AG04449 (cell line): ENCODE measurements at regions not wholly inside any gene's neighbourhood (a gene's known extent, or its start where the extent isn't known, plus 50 kb on each side); places are given as distances from the start of the nearest gene placed in this dataset.

Experiments used
- CTCF ChIA-PET: fragments of 350-600 bp; formaldehyde crosslinking; extraction: SDS; loops from one replicate; lab custom pipeline; 2021; ENCODE audit warnings: antibody characterized with exemption; lab: Yijun Ruan, JAX
- POLR2A ChIA-PET: fragments of 400-600, 350-600 bp; formaldehyde crosslinking; extraction: SDS; loops from one replicate; lab custom pipeline; 2020; ENCODE audit warnings: antibody characterized with exemption, inconsistent platforms; lab: Yijun Ruan, JAX
- DNase-seq: peaks from one replicate; pipeline ENCODE4 v3.0.0-alpha.2; 2010; ENCODE audit warnings: low read depth, low spot score
- H3K4me3 ChIP-seq: 2 replicates; pipeline ENCODE4 v1.5.1; 2011; ENCODE audit warnings: low read depth, mild to moderate bottlenecking, control low read depth, low read length
- TF ChIP-seq, protein P1 (sequence below): IDR thresholded peaks from one replicate; pipeline ENCODE4 v1.5.1; 2011; ENCODE audit warnings: mild to moderate bottlenecking, moderate library complexity, low read length, control low read depth, inconsistent platforms; ENCODE audit not compliant: insufficient read depth; ENCODE audit errors: missing control alignments

DNA sequence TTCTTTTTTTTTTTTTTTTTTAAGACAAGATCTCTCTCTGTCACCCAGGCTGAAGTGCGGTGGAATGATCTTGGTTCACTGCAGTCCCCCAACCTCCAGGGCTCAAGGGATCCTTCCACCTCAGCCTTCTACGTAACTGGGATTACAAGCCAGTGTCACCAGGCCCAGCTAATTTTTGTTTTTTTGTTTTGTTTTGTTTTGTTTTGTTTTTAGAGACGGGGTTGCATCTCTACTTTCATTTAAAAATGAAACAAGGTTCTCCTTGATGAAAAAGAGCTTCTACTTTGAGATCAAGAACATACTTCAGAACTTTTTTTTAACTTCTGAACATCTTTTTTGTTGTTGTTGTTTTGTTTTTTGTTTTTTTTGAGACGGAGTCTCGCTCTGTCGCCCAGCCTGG lies 121.7 kb upstream of the PRB2 start:
- DNase-seq, result no peak
- POLR2A ChIA-PET, result no interaction called here
- TF ChIP-seq, protein P1, sequence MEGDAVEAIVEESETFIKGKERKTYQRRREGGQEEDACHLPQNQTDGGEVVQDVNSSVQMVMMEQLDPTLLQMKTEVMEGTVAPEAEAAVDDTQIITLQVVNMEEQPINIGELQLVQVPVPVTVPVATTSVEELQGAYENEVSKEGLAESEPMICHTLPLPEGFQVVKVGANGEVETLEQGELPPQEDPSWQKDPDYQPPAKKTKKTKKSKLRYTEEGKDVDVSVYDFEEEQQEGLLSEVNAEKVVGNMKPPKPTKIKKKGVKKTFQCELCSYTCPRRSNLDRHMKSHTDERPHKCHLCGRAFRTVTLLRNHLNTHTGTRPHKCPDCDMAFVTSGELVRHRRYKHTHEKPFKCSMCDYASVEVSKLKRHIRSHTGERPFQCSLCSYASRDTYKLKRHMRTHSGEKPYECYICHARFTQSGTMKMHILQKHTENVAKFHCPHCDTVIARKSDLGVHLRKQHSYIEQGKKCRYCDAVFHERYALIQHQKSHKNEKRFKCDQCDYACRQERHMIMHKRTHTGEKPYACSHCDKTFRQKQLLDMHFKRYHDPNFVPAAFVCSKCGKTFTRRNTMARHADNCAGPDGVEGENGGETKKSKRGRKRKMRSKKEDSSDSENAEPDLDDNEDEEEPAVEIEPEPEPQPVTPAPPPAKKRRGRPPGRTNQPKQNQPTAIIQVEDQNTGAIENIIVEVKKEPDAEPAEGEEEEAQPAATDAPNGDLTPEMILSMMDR, result no peak
- no peak overlapping the region for H3K4me3 ChIP-seq
- CTCF ChIA-PET, result interaction anchor here (3.2 kb wide), 1 partner anchor 9 kb away, joined by 15 read pairs; no protein-coding TSS in a partner anchor

DNA sequence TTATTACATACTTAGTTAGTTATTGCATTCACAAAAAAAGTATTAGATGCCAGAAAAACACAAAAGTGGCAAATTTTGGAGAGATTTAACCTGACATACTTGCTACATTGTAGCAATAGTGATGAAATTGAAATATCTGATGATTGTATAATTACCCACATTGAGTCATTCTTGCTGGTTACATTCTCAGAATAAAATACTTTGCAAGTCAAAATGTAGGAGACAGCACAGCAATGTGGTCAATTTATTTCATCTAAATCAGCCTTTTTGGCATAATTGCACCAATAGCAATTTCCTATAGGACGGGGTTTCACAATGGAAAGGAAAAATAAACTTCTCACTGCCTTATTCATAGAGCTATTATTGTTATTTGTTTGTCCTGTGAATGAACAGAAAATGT lies 125.0 kb upstream of the ETV6 start:
- ChIA-PET POLR2A (no interaction called here), CTCF (no interaction called here)
- TF ChIP-seq, protein P1, result no peak
- no peak overlapping the region for H3K4me3 ChIP-seq
- DNase-seq, result no peak

GRCh38 chr12:11534064-11534463 lies 115.4 kb upstream of the ETV6 start:
- TF ChIP-seq, protein P1, result no peak
- ChIA-PET POLR2A (no interaction called here), CTCF (no interaction called here)
- no peak overlapping the region for H3K4me3 ChIP-seq
- no peak for DNase-seq

DNA sequence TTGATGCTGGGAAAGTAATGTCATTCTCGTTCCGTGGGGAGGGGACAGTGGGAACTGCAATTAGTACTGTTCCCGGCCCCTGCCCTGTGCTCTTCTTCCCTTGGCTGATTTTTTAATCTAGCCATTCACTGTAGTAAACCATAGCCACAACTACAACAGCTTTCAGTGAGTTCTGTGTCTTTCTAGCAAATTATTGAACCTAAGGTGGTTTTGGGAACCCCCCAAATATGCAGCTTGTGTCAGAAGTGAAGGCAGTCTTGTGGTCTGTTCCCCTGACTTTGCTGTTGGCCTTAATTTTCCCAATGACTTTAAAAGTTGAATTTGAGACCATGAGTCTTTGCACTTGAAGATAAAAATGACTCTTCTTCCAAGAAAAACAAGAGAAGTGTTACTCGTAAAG lies 114.3 kb upstream of the ETV6 start:
- POLR2A ChIA-PET, result no interaction called here
- no peak for DNase-seq
- TF ChIP-seq, protein P1, result no peak
- CTCF ChIA-PET, result no interaction called here
- H3K4me3 ChIP-seq, result no peak overlapping the region

- no peak for DNase-seq
- CTCF ChIA-PET, result no interaction called here
- TF ChIP-seq, protein P1, result no peak
- no peak overlapping the region for H3K4me3 ChIP-seq
- POLR2A ChIA-PET, result no interaction called here
Measured at GRCh38 chr12:11539156-11539555, 110.3 kb upstream of the ETV6 start.

DNA sequence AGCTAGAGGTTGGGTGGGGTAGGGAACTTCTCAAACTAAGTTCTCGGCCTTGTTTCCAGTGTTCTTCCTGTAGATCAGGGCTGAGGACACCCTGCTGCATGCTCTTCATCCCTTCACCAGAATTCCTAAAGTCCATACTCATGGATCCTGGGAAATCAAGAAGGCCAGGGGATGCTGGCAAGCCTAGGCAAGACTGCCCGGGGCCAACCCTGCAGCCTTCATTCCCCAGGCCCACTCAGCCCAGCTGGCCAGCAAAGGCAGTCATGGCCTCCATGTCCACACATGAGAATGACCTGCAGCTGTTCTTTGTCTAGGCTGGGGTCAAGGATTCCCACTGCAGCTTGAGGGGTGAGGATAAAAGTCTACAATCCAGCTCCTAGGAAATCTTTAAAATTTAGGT lies 109.3 kb upstream of the ETV6 start:
- TF ChIP-seq, protein P1, result no peak
- ChIA-PET CTCF (no interaction called here), POLR2A (no interaction called here)
- no peak for DNase-seq
- no peak overlapping the region for H3K4me3 ChIP-seq
